ENCODE measurements at regions not wholly inside any gene's neighbourhood (a gene's known extent, or its start where the extent isn't known, plus 50 kb on each side); places are given as distances from the start of the nearest gene placed in this dataset.
A peak's percentile ranks its signal among the peaks of the same experiment; 100 is the strongest.

- peaks cover 3 to 26% of the 10 kb centered on the region in 2 donors for H3K36me3 Mint-ChIP-seq
- peak overlapping the region; percentile 71 to 90 for H3K27ac ChIP-seq (ENCODE audit: low read depth in 1 of 2, low read length in 2 of 2)
- H3K4me2 ChIP-seq (replicated peaks; ENCODE audit: extremely low read depth, low read length, poor library complexity, severe bottlenecking) = peak overlapping the region; percentile 23
- H2AFZ ChIP-seq (ENCODE audit: insufficient read depth, low read depth, low read length, poor library complexity, severe bottlenecking) = no peak overlapping the region
- H3K9ac ChIP-seq (ENCODE audit: insufficient read depth, low read length, poor library complexity, severe bottlenecking) = peak overlapping the region; percentile 45
- peaks cover 55% of the 10 kb centered on the region for H3K4me1 Mint-ChIP-seq
- H3K27me3 Mint-ChIP-seq (ENCODE audit: low read depth in 3 of 3) = peaks cover 0 to 4% (median 0%) of the 10 kb centered on the region in 3 donors
- H4K20me1 ChIP-seq (ENCODE audit: insufficient read depth, low read length) = peaks cover 16% of the 10 kb centered on the region
- 50% methylated on average over 1 of the region's 4 CpGs for WGBS (ENCODE audit: insufficient coverage)
- intact Hi-C loops (cut with micrococcal nuclease) = loop anchor here (2.0 to 5.0 kb wide), 2 partner anchors 17 to 33 kb away; no protein-coding TSS in a partner anchor
- peaks cover 35 to 49% of the 10 kb centered on the region in 2 donors for H3K4me1 ChIP-seq (ENCODE audit: control insufficient read depth in 1 of 2, insufficient read depth in 2 of 2, low read length in 2 of 2)
- DNase-seq = peak; percentile 68 to 73 (median 70)
- H3K79me2 ChIP-seq (ENCODE audit: insufficient read depth, low read length) = no peaks in the 10 kb centered on the region
- H3K27ac Mint-ChIP-seq = peak overlapping the region; percentile 79 to 98 (median 93)
- peaks cover 0 to 6% of the 10 kb centered on the region in 2 donors for H3K36me3 ChIP-seq (replicated peaks in 1 of 2; ENCODE audit: control insufficient read depth in 1 of 2, insufficient read depth in 2 of 2, low read length in 2 of 2)
- H3K9me3 ChIP-seq (replicated peaks in 1 of 2; ENCODE audit: control insufficient read depth in 1 of 2, insufficient read depth in 1 of 2, low read length in 2 of 2) = no peaks in the 10 kb centered on the region
- TF ChIP-seq, protein P1, sequence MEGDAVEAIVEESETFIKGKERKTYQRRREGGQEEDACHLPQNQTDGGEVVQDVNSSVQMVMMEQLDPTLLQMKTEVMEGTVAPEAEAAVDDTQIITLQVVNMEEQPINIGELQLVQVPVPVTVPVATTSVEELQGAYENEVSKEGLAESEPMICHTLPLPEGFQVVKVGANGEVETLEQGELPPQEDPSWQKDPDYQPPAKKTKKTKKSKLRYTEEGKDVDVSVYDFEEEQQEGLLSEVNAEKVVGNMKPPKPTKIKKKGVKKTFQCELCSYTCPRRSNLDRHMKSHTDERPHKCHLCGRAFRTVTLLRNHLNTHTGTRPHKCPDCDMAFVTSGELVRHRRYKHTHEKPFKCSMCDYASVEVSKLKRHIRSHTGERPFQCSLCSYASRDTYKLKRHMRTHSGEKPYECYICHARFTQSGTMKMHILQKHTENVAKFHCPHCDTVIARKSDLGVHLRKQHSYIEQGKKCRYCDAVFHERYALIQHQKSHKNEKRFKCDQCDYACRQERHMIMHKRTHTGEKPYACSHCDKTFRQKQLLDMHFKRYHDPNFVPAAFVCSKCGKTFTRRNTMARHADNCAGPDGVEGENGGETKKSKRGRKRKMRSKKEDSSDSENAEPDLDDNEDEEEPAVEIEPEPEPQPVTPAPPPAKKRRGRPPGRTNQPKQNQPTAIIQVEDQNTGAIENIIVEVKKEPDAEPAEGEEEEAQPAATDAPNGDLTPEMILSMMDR (IDR thresholded peaks at IDR 0.05) = no peak
- peaks cover 0 to 4% (median 0%) of the 10 kb centered on the region in 7 donors for H3K9me3 Mint-ChIP-seq
- H3K27me3 ChIP-seq (ENCODE audit: control insufficient read depth in 2 of 2, insufficient read depth in 2 of 2, low read length in 2 of 2) = no peaks in the 10 kb centered on the region
- H3K4me3 Mint-ChIP-seq = peak overlapping the region in 1 of 2 donors; percentile 20
- H3K4me3 ChIP-seq (replicated peaks in 1 of 3; ENCODE audit: low read depth in 2 of 3, low read length in 3 of 3) = no peak overlapping the region
Measured at GRCh38 chr7:130929896-130930659, 196.1 kb upstream of the KLF14 start.

DNA sequence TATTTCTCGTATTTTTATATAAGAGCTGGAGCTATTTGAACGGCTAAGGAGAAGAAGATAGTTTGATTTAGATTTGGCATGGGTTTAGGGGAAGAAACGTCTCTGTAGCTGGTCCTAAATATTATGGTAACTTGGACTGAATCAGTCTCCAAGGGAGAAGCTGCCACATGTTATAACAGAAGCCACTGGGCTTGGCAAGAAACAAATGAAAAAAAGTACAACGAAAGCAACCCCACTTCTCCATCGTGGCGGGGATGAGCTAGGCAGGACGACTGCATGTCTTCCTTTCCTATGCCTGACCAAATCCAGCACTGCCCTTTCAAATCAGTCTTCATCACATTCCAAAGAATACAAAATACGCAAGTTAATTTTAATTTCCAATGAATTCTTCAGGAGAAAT is 196.7 kb upstream of the KLF14 start:
- H4K20me1 ChIP-seq (ENCODE audit: insufficient read depth, low read length) = peaks cover 13% of the 10 kb centered on the region
- peaks cover 7 to 31% of the 10 kb centered on the region in 2 donors for H3K36me3 Mint-ChIP-seq
- peaks cover 0 to 1% (median 0%) of the 10 kb centered on the region in 7 donors for H3K9me3 Mint-ChIP-seq
- DNase-seq = no peak
- peaks cover 49% of the 10 kb centered on the region for H3K4me1 Mint-ChIP-seq
- H3K4me3 ChIP-seq (replicated peaks in 1 of 3; ENCODE audit: low read depth in 2 of 3, low read length in 3 of 3) = peak overlapping the region in 1 of 3 experiments; percentile 3
- peak overlapping the region in 1 of 2 donors; percentile 20 for H3K4me3 Mint-ChIP-seq
- no peaks in the 10 kb centered on the region for H3K79me2 ChIP-seq (ENCODE audit: insufficient read depth, low read length)
- peak overlapping the region; percentile 23 for H3K4me2 ChIP-seq (replicated peaks; ENCODE audit: extremely low read depth, low read length, poor library complexity, severe bottlenecking)
- no peak overlapping the region for H2AFZ ChIP-seq (ENCODE audit: insufficient read depth, low read depth, low read length, poor library complexity, severe bottlenecking)
- peaks cover 0 to 4% (median 0%) of the 10 kb centered on the region in 3 donors for H3K27me3 Mint-ChIP-seq (ENCODE audit: low read depth in 3 of 3)
- TF ChIP-seq, protein P1 (IDR thresholded peaks at IDR 0.05) = no peak
- H3K4me1 ChIP-seq (ENCODE audit: control insufficient read depth in 1 of 2, insufficient read depth in 2 of 2, low read length in 2 of 2) = peaks cover 29 to 43% of the 10 kb centered on the region in 2 donors
- no peaks in the 10 kb centered on the region for H3K9me3 ChIP-seq (replicated peaks in 1 of 2; ENCODE audit: control insufficient read depth in 1 of 2, insufficient read depth in 1 of 2, low read length in 2 of 2)
- no peaks in the 10 kb centered on the region for H3K27me3 ChIP-seq (ENCODE audit: control insufficient read depth in 2 of 2, insufficient read depth in 2 of 2, low read length in 2 of 2)
- WGBS (ENCODE audit: insufficient coverage) = 25% methylated on average over 6 of the region's 8 CpGs
- intact Hi-C loops (cut with micrococcal nuclease) = loop anchor here (2.0 to 5.0 kb wide), 2 partner anchors 18 to 33 kb away; no protein-coding TSS in a partner anchor
- H3K27ac Mint-ChIP-seq = peak overlapping the region; percentile 79 to 98 (median 93)
- peak overlapping the region; percentile 71 to 90 for H3K27ac ChIP-seq (ENCODE audit: low read depth in 1 of 2, low read length in 2 of 2)
- H3K9ac ChIP-seq (ENCODE audit: insufficient read depth, low read length, poor library complexity, severe bottlenecking) = peak overlapping the region; percentile 45
- peaks cover 0 to 7% of the 10 kb centered on the region in 2 donors for H3K36me3 ChIP-seq (replicated peaks in 1 of 2; ENCODE audit: control insufficient read depth in 1 of 2, insufficient read depth in 2 of 2, low read length in 2 of 2)

All from CD14-positive monocyte (primary cell).